AG04449 (cell line): ENCODE measurements at regions not wholly inside any gene's neighbourhood (a gene's known extent, or its start where the extent isn't known, plus 50 kb on each side); places are given as distances from the start of the nearest gene placed in this dataset.

Experiments
- CTCF ChIA-PET: fragments of 350-600 bp; formaldehyde crosslinking; extraction: SDS; loops from one replicate; lab custom pipeline; 2021; ENCODE audit warnings: antibody characterized with exemption; lab: Yijun Ruan, JAX
- POLR2A ChIA-PET: fragments of 400-600, 350-600 bp; formaldehyde crosslinking; extraction: SDS; loops from one replicate; lab custom pipeline; 2020; ENCODE audit warnings: antibody characterized with exemption, inconsistent platforms; lab: Yijun Ruan, JAX
- DNase-seq: peaks from one replicate; pipeline ENCODE4 v3.0.0-alpha.2; 2010; ENCODE audit warnings: low read depth, low spot score
- H3K4me3 ChIP-seq: 2 replicates; pipeline ENCODE4 v1.5.1; 2011; ENCODE audit warnings: low read depth, mild to moderate bottlenecking, control low read depth, low read length
- CTCF ChIP-seq: IDR thresholded peaks from one replicate; pipeline ENCODE4 v1.5.1; 2011; ENCODE audit warnings: mild to moderate bottlenecking, moderate library complexity, low read length, control low read depth, inconsistent platforms; ENCODE audit not compliant: insufficient read depth; ENCODE audit errors: missing control alignments

GRCh38 chrY:15535784-15536511 is 1011.6 kb downstream of the NLGN4Y start:
- ChIA-PET CTCF (no interaction called here), POLR2A (no interaction called here)
- no peak overlapping the region for H3K4me3 ChIP-seq
- TF ChIP-seq CTCF, result no peak
- peak; percentile 90 for DNase-seq

- CTCF ChIA-PET, result interaction anchor here (1.0 kb wide), 1 partner anchor 8 kb away, joined by 3 read pairs; no protein-coding TSS in a partner anchor
- H3K4me3 ChIP-seq, result no peak overlapping the region
- peak; percentile 34 for DNase-seq
- POLR2A ChIA-PET, result no interaction called here
- no peak for TF ChIP-seq CTCF
Observed at GRCh38 chrY:15540516-15540915, 1016.2 kb downstream of the NLGN4Y start.

- ChIA-PET POLR2A (no interaction called here), CTCF (no interaction called here)
- TF ChIP-seq CTCF, result no peak
- no peak for DNase-seq
- no peak overlapping the region for H3K4me3 ChIP-seq
Observed at GRCh38 chrY:15546177-15546754, 1021.9 kb downstream of the NLGN4Y start.

GRCh38 chrY:15552074-15552473 is 1027.7 kb downstream of the NLGN4Y start:
- CTCF ChIA-PET, result no interaction called here
- no peak overlapping the region for H3K4me3 ChIP-seq

GRCh38 chrY:15554991-15555390 is 1030.7 kb downstream of the NLGN4Y start:
- ChIA-PET CTCF (no interaction called here), POLR2A (no interaction called here)
- no peak for TF ChIP-seq CTCF
- DNase-seq, result no peak
- H3K4me3 ChIP-seq, result no peak overlapping the region

More at GRCh38 chrY:15552074-15552473, 1027.7 kb downstream of the NLGN4Y start:
- POLR2A ChIA-PET, result no interaction called here
- DNase-seq, result no peak
- TF ChIP-seq CTCF, result no peak

GRCh38 chrY:15559169-15559568 is 1034.8 kb downstream of the NLGN4Y start:
- ChIA-PET POLR2A (no interaction called here), CTCF (no interaction called here)

More at GRCh38 chrY:15559169-15559568, 1034.8 kb downstream of the NLGN4Y start:
- no peak for DNase-seq
- H3K4me3 ChIP-seq, result no peak overlapping the region
- no peak for TF ChIP-seq CTCF
